ENCODE measurements at regions not wholly inside any gene's neighbourhood (a gene's known extent, or its start where the extent isn't known, plus 50 kb on each side); places are given as distances from the start of the nearest gene placed in this dataset.

DNA sequence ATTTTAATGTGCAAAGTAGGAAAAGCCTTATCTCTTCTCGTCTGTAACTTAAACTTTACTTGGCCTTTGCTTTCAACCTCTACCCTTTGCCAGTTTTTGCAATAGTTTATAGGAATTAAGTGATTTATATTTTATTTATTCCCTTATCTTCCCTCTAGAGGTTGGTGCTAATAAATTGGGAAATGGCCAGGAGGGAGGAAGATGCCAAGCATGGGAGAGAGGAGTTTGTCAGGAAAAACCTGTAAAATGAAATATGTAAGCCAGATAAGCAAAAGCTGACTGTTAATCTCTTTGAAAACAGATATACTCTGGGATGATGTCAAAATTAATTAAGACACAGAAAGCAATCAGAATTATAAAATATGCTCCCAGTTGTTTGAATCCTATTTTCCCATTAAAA, 484.5 kb downstream of the NR2F1-AS1 start:
- DNase-seq = no peak

GRCh38 chr5:93092349-93093105, 488.5 kb downstream of the NR2F1-AS1 start:
- DNase-seq = no peak

DNA sequence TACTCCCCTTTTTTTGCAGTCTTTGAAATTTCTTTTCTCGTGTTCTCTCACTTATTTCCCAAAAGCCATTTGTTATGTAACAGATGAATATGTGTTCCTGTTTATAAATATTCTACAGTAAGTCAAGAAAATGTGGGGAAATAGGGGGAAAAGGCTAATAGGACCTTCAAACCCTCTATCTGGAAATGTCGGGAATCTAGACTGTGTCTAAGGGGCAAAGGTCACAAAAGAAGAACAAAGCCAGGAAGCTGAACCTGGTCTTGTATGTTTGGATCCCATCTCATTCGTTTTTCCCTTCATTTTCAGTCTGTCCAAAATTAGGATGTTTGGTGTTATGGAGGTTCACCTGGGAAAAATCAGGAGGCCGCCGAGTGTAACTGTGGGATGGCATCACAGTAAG, 490.3 kb downstream of the NR2F1-AS1 start:
- no peak for DNase-seq

DNA sequence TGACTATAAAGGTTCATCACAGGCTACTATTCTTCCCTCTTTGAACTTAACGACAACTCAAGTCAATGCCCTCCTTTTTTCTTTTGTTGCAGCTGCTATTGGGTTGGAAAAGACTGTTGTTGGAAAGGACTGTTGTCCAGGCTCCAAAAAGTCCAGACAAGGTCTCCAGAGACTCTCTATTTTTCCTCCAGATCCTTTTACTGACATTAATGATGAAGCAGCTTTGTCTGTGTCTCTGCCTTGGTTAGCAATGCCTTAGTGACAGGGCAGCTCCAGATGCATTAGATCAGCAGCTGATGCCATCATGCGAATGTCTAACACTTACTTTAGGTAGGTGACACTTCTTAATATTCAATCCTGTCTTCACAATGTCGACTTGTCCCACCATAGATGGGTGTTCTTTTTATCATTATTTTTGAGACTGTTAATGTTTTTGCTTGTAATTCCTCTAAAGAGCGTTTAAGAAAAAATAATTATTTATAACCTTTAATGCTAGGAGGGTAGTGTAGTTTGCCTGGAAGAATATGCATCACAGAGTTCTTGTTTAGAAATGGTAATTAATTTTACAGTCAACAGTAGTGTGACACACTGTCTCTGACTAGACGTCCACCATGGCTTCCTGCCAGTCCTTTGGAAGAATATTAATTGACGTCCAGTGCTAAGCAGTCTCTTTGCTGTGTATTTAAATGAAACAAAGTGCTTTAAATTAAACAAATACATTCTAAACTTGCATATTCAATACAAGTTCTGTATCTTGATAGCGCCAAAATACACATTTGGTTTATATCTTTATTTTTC, 492.2 kb downstream of the NR2F1-AS1 start:
- no peak for DNase-seq

- no peak for DNase-seq
Observed at GRCh38 chr5:93087326-93087725, 493.7 kb downstream of the NR2F1-AS1 start.

DNA sequence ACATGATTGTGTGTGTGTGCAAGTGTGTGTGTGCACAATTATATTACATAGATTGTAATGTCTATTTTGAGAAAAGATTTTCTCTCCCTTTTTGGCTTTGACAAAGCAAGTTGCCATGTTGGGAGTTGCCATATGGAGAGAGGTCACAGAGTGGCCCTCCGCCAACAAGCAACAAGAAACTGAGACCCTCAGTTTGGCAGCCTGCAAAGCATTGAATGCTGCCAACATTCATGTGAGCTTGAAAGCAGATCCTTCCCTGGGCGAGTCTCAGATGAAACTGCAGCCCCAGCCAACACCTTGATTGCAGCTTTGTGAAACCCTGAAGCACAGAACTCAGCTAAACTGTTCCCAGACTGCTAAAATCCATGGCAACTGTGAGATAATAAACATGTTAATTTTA, 498.0 kb downstream of the NR2F1-AS1 start:
- no peak for DNase-seq

DNA sequence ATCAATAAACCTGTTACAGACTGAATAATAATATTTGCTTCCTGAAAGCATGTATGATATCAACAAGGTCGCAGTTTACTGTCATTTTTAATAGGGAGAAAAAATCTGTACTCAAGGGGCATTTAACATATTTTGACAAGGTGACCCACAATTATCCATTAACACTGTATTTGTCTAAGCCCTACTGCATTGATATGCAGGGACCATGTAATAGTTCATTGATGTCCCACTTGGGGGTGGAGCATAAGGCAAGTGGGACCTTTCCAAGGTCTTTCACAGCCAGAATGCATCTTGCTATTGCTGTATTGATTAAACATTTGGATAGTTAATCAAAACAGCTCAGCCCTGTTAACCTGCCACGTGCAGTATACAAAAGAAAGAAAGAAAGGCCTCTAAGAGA, 502.0 kb downstream of the NR2F1-AS1 start:
- no peak for DNase-seq

DNA sequence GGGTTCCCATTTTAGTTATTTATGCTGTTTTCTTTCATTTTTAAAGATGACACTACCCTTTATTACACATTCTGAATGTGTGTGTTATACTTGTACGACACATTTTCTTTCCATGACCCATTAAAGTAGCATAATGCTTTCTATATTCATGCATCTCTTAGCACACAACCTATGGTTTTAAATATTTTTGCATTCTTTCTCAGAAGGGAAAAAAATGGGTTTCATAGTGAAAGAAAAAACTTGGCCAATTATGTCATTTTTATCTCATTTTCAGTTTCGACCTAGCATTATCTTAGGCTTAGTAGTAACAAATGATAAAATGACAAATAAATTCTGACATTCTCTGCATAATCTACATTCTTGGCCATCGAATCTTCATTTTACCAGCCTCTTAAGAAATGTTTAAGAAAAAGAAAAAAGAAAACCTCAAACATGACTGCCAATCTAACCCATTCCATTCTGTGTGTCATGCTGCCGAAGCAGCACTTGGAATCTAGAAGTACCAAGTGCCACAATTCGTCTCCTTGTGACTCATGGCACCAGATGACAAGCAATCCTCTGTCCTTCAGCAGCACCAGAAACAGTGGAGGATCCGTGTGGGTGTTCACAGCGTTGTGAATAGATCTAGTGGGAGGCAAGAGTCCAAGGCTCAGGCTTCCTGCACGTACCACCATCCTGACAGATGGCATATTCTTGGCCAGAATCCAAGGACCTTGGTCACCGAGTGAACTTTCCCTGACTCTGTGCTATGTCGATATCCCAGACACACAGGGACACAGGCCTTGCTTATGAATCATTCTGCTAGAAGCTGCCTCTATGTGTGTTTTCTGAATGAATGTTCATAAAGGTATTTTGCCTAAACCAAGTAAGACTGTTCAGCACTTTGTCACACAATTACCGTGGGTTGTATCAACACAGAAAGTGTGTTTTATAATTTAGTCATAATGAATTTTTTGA, 502.7 kb downstream of the NR2F1-AS1 start:
- DNase-seq = no peak

DNA sequence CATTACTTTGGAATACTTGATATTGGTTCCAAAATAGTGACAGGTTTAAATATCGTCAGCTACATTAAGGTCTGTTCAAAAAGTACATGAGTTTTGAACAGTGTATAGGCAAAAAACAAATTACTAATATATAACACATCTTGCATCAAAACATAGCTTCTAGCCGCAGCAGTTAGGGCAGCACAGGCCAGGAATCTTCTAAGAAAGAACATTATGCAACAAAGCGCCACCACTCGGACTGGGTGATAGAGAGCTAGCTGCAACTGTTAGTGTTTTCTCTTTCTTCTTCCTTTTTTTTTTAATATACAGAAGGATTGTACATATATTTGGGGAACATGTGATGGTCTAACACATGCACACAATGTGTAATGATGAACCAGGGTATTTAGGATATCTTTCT, 504.5 kb downstream of the NR2F1-AS1 start:
- DNase-seq = no peak

- no peak for DNase-seq
Observed at GRCh38 chr5:93076096-93076495, 504.9 kb downstream of the NR2F1-AS1 start.

GRCh38 chr5:93073547-93073946, 507.5 kb downstream of the NR2F1-AS1 start:
- no peak for DNase-seq

DNA sequence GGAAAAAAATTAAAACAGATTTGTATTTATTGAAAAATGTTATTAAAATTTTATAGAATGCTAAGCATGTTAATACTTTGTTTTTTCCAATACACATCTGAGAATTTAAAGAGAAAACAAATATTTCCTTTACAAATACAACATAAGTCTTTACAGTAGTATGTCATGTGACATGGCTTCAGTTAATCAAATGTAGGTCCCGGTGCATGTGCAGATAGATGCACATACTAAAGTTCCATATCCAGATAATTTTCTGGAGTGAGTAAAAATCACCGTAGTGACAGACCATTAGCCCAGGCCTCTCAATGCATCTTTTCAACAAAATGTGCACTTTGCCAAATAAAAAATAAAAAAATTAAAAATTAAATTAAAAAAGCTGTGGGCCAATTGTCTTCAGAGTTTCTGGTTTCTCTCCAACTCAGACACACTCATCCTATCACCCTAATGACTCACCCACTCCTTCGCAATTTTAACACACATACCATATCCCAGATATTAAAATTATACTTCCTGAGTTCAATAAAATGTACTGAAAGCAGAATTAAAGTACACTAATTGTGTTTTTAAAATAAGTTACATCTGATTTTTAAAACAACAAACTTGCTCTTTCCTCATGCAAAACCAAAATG, 508.1 kb downstream of the NR2F1-AS1 start:
- DNase-seq = no peak

GRCh38 chr5:93071710-93072109, 509.3 kb downstream of the NR2F1-AS1 start:
- DNase-seq = no peak

GRCh38 chr5:93070938-93071337, 510.1 kb downstream of the NR2F1-AS1 start:
- DNase-seq = no peak

- DNase-seq = no peak
Observed at GRCh38 chr5:93069276-93069675, 511.7 kb downstream of the NR2F1-AS1 start.

GRCh38 chr5:93062548-93062947, 518.5 kb downstream of the NR2F1-AS1 start:
- DNase-seq = no peak

- no peak for DNase-seq
Observed at GRCh38 chr5:93058309-93058708, 522.7 kb downstream of the NR2F1-AS1 start.

- no peak for DNase-seq
Observed at GRCh38 chr5:93057311-93057710, 523.7 kb downstream of the NR2F1-AS1 start.

GRCh38 chr5:93055971-93056370, 525.0 kb downstream of the NR2F1-AS1 start:
- no peak for DNase-seq

- no peak for DNase-seq
Observed at GRCh38 chr5:93055561-93055960, 525.5 kb downstream of the NR2F1-AS1 start.

GRCh38 chr5:93054424-93055163, 526.4 kb downstream of the NR2F1-AS1 start:
- peak; percentile 8 to 37 for DNase-seq

DNA sequence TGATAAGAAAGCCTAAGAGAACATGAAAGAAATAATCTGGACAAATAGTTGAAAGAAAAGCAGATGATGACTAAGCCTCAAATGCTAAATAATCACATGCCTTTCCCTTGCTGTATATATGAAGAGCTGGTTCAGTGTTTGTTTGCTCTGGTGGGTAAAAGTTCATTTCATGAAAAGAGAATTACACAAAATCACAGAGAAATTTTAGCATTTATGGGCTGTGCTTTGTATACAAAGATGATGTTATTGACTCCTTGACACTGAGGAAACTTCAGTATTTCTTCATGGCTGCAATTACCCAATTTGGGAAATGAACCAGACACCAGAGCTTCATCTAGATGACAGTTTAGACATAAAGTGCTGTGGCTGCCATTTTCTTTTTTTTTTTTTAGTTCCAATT, 527.2 kb downstream of the NR2F1-AS1 start:
- DNase-seq = peak in 1 of 2 donors; percentile 29

Measured in inflammatory macrophage (primary cell).